WI38 (cell line): ENCODE measurements at regions not wholly inside any gene's neighbourhood (a gene's known extent, or its start where the extent isn't known, plus 50 kb on each side); places are given as distances from the start of the nearest gene placed in this dataset.

ENCODE experiments used
- H3K4me3 ChIP-seq: 2 replicates; pipeline ENCODE4 v1.5.1; 2011; ENCODE audit warnings: low read depth, mild to moderate bottlenecking, control low read depth, low read length
- TF ChIP-seq, protein P1 (sequence below): IDR thresholded peaks from 2 replicates; pipeline ENCODE4 v1.5.1; 2012; ENCODE audit warnings: low read depth, mild to moderate bottlenecking, control low read depth, low read length

DNA sequence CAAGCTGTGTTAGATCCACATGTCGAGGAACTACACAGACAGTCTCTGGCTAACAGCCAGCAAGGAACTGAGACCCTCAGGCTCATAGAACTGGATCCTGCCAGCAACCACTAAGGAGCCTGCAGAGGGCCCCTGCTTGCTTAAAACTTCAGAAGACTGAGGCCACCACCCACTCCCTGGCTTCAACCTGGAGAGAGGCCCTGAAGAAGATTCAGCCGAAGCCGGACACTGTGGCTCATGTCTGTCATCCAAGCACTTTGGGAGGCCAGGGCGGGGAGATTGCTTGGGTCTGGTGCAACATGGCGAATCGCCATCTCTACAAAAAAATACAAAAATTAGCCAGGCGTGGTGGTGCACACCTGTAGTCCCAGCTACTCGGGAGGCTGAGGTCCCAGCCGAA, 92.6 kb upstream of the TMPRSS2 start:
- H3K4me3 ChIP-seq: no peak overlapping the region

GRCh38 chr21:41600116-41600515, 92.2 kb upstream of the TMPRSS2 start:
- no peak overlapping the region for H3K4me3 ChIP-seq
- TF ChIP-seq, protein P1, sequence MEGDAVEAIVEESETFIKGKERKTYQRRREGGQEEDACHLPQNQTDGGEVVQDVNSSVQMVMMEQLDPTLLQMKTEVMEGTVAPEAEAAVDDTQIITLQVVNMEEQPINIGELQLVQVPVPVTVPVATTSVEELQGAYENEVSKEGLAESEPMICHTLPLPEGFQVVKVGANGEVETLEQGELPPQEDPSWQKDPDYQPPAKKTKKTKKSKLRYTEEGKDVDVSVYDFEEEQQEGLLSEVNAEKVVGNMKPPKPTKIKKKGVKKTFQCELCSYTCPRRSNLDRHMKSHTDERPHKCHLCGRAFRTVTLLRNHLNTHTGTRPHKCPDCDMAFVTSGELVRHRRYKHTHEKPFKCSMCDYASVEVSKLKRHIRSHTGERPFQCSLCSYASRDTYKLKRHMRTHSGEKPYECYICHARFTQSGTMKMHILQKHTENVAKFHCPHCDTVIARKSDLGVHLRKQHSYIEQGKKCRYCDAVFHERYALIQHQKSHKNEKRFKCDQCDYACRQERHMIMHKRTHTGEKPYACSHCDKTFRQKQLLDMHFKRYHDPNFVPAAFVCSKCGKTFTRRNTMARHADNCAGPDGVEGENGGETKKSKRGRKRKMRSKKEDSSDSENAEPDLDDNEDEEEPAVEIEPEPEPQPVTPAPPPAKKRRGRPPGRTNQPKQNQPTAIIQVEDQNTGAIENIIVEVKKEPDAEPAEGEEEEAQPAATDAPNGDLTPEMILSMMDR: no peak

More for the DNA sequence above, 92.6 kb upstream of the TMPRSS2 start:
- TF ChIP-seq, protein P1: no peak

DNA sequence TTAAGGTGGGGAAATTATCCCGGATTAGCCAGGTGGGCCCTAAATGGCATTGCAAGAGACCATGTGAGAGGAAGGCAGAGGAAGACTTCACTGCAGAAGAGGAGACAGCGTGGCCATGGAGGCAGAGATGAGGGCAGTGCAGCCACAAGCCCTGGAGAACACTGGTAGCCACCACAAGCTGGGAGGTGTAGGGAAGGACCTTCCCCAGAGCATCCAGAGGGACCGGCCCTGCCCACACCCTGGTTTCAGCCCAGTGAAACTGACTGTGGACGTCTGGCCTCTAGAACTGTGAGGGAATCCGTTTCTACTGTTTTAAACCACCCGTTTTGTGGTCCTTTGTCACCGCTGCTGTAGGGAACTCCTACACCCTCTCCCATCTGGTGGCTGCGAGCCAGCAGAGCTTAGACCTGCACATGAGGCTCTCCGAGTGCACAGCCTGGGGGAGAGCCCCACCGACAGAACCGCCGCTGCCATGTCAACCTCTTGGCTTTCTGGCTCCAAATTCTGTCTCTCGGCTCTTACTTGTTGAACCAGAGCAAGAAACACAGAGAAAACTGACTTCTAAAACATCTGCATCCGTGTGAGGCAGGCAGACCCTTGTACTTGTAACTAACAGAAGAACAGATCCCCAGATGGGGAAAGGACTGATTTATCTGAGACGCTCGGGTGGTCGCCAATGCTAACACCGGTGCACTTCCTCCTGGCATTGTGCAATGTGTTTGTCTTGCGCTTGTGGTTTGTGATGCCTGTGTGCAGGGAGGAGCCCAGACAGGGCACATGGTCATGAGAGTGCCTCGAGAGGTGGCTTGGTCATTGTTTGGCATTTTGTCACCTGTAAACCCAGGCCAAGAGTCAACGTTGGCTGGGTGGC, 90.8 kb upstream of the TMPRSS2 start:
- H3K4me3 ChIP-seq: no peak overlapping the region
- TF ChIP-seq, protein P1: no peak

- TF ChIP-seq, protein P1: no peak
- H3K4me3 ChIP-seq: no peak overlapping the region
Observed at GRCh38 chr21:41597811-41598231, 89.9 kb upstream of the TMPRSS2 start.

- TF ChIP-seq, protein P1: no peak
- no peak overlapping the region for H3K4me3 ChIP-seq
Observed at GRCh38 chr21:41597227-41597626, 89.3 kb upstream of the TMPRSS2 start.

GRCh38 chr21:41596241-41596925, 88.4 kb upstream of the TMPRSS2 start:
- TF ChIP-seq, protein P1: no peak
- H3K4me3 ChIP-seq: no peak overlapping the region

DNA sequence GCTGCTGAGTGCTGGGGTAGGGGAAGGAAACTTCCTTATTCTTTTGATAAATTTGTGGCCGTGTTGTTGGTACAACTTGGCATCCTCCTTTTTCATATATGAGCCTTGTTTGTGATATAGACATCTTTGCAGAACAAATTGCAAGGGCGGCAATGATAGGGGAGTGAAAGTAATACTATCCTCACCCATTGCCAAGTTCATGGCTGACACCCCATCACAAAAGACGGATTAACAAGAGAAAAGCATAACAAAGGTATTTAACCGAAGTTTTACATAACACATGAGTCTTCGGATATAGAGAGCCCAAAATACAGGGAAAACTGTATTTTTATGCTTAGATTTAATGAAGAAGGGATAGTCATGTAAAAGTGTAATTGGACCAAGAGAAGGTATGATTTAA, 86.3 kb upstream of the TMPRSS2 start:
- TF ChIP-seq, protein P1: no peak
- H3K4me3 ChIP-seq: no peak overlapping the region
